Type B pancreatic cell (in vitro differentiated cells): ENCODE measurements at regions not wholly inside any gene's neighbourhood (a gene's known extent, or its start where the extent isn't known, plus 50 kb on each side); places are given as distances from the start of the nearest gene placed in this dataset.
"Not testable (repeated sequence)": the region's sequence is repeated elsewhere in the genome, so short reads cannot be mapped to it uniquely, and the experiment has no call there.

Experiments used
- DNase-seq: peaks from one replicate; pipeline ENCODE4 v3.0.0; 2021; ENCODE audit warnings: mixed read lengths; ENCODE audit not compliant: unreplicated experiment; ENCODE audit errors: extremely low spot score
- H3K27ac Mint-ChIP-seq: 2 replicates; pipeline ENCODE4 v1.8.0; 2021; ENCODE audit warnings: mild to moderate bottlenecking, mixed read lengths
- H3K27me3 Mint-ChIP-seq: 2 replicates; pipeline ENCODE4 v1.8.0; 2021; ENCODE audit warnings: mixed read lengths
- H3K36me3 Mint-ChIP-seq: 2 replicates; pipeline ENCODE4 v1.8.0; 2021; ENCODE audit warnings: mixed read lengths
- H3K4me1 Mint-ChIP-seq: one replicate; pipeline ENCODE4 v1.8.0; 2021; ENCODE audit warnings: mixed read lengths; ENCODE audit not compliant: unreplicated experiment
- H3K4me3 Mint-ChIP-seq: 2 replicates; pipeline ENCODE4 v1.8.0; 2021; ENCODE audit warnings: mild to moderate bottlenecking, mixed read lengths
- H3K9me3 Mint-ChIP-seq: 2 replicates; pipeline ENCODE4 v1.8.0; 2021; ENCODE audit warnings: mixed read lengths
- CTCF ChIP-seq: fragments of 200-600 bp; sonication (generic); conservative IDR thresholded peaks from 2 replicates; pipeline ENCODE4 v1.5.0; 2021; ENCODE audit warnings: antibody characterized with exemption, mild to moderate bottlenecking

GRCh38 chrX:46325312-46325877 is 219.8 kb downstream of the ZNF674 start:
- peak overlapping the region; percentile 57 for H3K4me3 Mint-ChIP-seq
- H3K27ac Mint-ChIP-seq = peak overlapping the region; percentile 90
- no peak for DNase-seq
- peaks cover 14% of the 10 kb centered on the region for H3K9me3 Mint-ChIP-seq
- no peak for TF ChIP-seq CTCF
- H3K4me1 Mint-ChIP-seq = peaks cover 30% of the 10 kb centered on the region
- no peaks in the 10 kb centered on the region for H3K36me3 Mint-ChIP-seq
- H3K27me3 Mint-ChIP-seq = no peaks in the 10 kb centered on the region

GRCh38 chrX:46324166-46324565 is 221.1 kb downstream of the ZNF674 start:
- peaks cover 13% of the 10 kb centered on the region for H3K9me3 Mint-ChIP-seq
- no peak for TF ChIP-seq CTCF
- no peaks in the 10 kb centered on the region for H3K27me3 Mint-ChIP-seq
- H3K36me3 Mint-ChIP-seq = no peaks in the 10 kb centered on the region
- H3K27ac Mint-ChIP-seq = no peak overlapping the region
- H3K4me1 Mint-ChIP-seq = peaks cover 34% of the 10 kb centered on the region
- no peak for DNase-seq
- no peak overlapping the region for H3K4me3 Mint-ChIP-seq

- peaks cover 31% of the 10 kb centered on the region for H3K4me1 Mint-ChIP-seq
- not testable (repeated sequence) for DNase-seq, H3K4me3 Mint-ChIP-seq, H3K27ac Mint-ChIP-seq, H3K27me3 Mint-ChIP-seq, H3K9me3 Mint-ChIP-seq, H3K36me3 Mint-ChIP-seq
Measured at GRCh38 chrX:46322929-46323328, 222.3 kb downstream of the ZNF674 start.

GRCh38 chrX:46321676-46322075 is 223.5 kb downstream of the ZNF674 start:
- no peak for DNase-seq
- Mint-ChIP-seq H3K4me3 (no peak overlapping the region), H3K4me1 (peaks cover 25% of the 10 kb centered on the region), H3K27me3 (no peaks in the 10 kb centered on the region), H3K36me3 (no peaks in the 10 kb centered on the region), H3K9me3 (peaks cover 10% of the 10 kb centered on the region), H3K27ac (peak overlapping the region; percentile 51)
- no peak for TF ChIP-seq CTCF

- H3K27ac Mint-ChIP-seq = peak overlapping the region; percentile 63
- H3K4me1 Mint-ChIP-seq = peaks cover 11% of the 10 kb centered on the region
Measured at GRCh38 chrX:46319750-46320149, 225.5 kb downstream of the ZNF674 start.

GRCh38 chrX:46318551-46318950 is 226.7 kb downstream of the ZNF674 start:
- no peak for DNase-seq
- Mint-ChIP-seq H3K27ac (no peak overlapping the region), H3K4me1 (peaks cover 9% of the 10 kb centered on the region), H3K36me3 (no peaks in the 10 kb centered on the region), H3K4me3 (no peak overlapping the region), H3K27me3 (no peaks in the 10 kb centered on the region), H3K9me3 (peaks cover 5% of the 10 kb centered on the region)
- no peak for TF ChIP-seq CTCF

More at GRCh38 chrX:46319750-46320149, 225.5 kb downstream of the ZNF674 start:
- H3K27me3 Mint-ChIP-seq = no peaks in the 10 kb centered on the region
- no peak for DNase-seq
- no peaks in the 10 kb centered on the region for H3K36me3 Mint-ChIP-seq
- TF ChIP-seq CTCF = no peak
- H3K4me3 Mint-ChIP-seq = no peak overlapping the region
- peaks cover 7% of the 10 kb centered on the region for H3K9me3 Mint-ChIP-seq
